WERI-Rb-1 (cell line): ENCODE measurements at regions not wholly inside any gene's neighbourhood (a gene's known extent, or its start where the extent isn't known, plus 50 kb on each side); places are given as distances from the start of the nearest gene placed in this dataset.

Experiments
- DNase-seq: peaks from one replicate; pipeline ENCODE4 v3.0.0-alpha.2; 2020
- H3K27ac ChIP-seq: fragments of 250-450 bp; sonication (Bioruptor Pico); 2 replicates; pipeline ENCODE4 v1.5.1; 2020; ENCODE audit warnings: mild to moderate bottlenecking, moderate library complexity
- H3K27me3 ChIP-seq: fragments of 250-450 bp; sonication (Bioruptor Pico); 2 replicates; pipeline ENCODE4 v1.5.1; 2021; ENCODE audit warnings: mild to moderate bottlenecking, low read depth, moderate library complexity; ENCODE audit not compliant: insufficient read depth, severe bottlenecking
- H3K36me3 ChIP-seq: fragments of 250-450 bp; sonication (Bioruptor Pico); 2 replicates; pipeline ENCODE4 v1.5.1; 2020; ENCODE audit warnings: mild to moderate bottlenecking, moderate library complexity
- H3K4me3 ChIP-seq: 2 replicates; pipeline ENCODE4 v1.5.1; 2011; ENCODE audit warnings: low read depth, mild to moderate bottlenecking, control low read depth, low read length
- H3K9me3 ChIP-seq: fragments of 250-450 bp; sonication (Bioruptor Pico); 2 replicates; pipeline ENCODE4 v1.5.1; 2021; ENCODE audit warnings: mild to moderate bottlenecking, moderate library complexity; ENCODE audit not compliant: severe bottlenecking
- TF ChIP-seq, protein P1 (sequence below): IDR thresholded peaks from 2 replicates; pipeline ENCODE4 v1.5.1; 2011; ENCODE audit warnings: low read depth, mild to moderate bottlenecking, control low read depth, inconsistent platforms, low read length

DNA sequence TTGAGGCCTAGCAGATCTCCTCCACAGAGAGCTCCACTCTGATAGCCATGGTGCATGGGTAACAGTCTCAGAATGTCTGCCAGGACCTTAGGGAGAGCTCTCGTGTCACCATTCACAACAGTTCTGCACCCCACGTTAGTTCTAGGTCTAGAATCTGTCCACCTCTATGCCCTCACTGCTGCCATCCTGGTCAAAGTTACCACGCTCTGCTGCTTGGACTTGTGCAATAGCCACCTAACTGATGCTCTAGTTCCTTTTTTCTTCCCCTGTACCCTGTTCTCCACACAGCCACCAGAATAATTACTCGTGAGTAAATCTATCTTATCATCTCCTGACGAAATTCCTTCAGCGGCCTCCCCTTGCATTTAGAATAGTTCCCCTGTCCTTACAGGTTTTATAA lies 268.8 kb upstream of the GATB start:
- TF ChIP-seq, protein P1, sequence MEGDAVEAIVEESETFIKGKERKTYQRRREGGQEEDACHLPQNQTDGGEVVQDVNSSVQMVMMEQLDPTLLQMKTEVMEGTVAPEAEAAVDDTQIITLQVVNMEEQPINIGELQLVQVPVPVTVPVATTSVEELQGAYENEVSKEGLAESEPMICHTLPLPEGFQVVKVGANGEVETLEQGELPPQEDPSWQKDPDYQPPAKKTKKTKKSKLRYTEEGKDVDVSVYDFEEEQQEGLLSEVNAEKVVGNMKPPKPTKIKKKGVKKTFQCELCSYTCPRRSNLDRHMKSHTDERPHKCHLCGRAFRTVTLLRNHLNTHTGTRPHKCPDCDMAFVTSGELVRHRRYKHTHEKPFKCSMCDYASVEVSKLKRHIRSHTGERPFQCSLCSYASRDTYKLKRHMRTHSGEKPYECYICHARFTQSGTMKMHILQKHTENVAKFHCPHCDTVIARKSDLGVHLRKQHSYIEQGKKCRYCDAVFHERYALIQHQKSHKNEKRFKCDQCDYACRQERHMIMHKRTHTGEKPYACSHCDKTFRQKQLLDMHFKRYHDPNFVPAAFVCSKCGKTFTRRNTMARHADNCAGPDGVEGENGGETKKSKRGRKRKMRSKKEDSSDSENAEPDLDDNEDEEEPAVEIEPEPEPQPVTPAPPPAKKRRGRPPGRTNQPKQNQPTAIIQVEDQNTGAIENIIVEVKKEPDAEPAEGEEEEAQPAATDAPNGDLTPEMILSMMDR, result no peak
- H3K36me3 ChIP-seq, result no peaks in the 10 kb centered on the region
- H3K9me3 ChIP-seq, result no peaks in the 10 kb centered on the region
- no peak overlapping the region for H3K4me3 ChIP-seq
- DNase-seq, result no peak
- H3K27ac ChIP-seq, result no peak overlapping the region
- peaks cover 82% of the 10 kb centered on the region for H3K27me3 ChIP-seq

DNA sequence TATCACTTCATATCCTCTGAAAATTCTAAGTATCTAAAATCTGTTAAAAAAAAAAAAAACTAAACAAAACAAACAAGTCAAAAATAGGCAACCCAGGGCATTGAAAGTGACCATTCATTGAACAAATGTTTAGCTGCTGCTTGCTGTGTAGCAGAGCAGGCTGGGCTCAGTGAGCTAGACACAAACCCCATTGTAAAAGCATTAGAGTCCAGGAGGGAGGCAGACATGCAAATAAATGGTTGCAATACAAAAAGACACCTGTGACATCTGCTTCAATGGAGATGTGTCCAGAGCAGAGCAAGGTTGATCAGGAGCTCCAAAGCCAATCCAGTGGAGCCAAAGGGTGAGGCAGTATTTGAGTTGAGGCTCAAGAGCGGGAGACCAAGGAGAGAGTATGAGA lies 267.3 kb upstream of the GATB start:
- Histone ChIP-seq H3K36me3 (no peaks in the 10 kb centered on the region), H3K27me3 (peaks cover 81% of the 10 kb centered on the region), H3K27ac (no peak overlapping the region), H3K9me3 (no peaks in the 10 kb centered on the region), H3K4me3 (no peak overlapping the region)
- DNase-seq, result no peak
- TF ChIP-seq, protein P1, result no peak

DNA sequence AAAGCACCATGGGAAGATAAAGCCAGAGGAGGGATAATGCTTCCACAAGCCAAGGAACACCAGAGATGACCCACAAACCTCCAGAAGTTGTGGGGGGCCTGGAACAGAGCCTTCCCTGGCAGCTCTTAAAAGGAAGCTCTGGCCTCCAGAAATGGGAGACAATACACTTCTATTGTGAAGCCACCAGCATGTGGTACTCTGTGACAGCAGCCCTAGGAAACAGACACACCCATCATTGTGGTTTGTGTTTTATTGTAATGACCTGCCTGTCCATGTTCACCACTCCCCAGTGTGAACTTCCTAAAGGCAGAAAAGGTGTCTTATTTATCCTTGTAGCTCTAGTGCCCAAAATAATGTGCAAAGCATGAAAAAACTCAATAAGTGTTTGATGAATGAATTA lies 264.1 kb upstream of the GATB start:
- H3K27me3 ChIP-seq, result peaks cover 85% of the 10 kb centered on the region
- no peak overlapping the region for H3K4me3 ChIP-seq
- TF ChIP-seq, protein P1, result no peak
- no peaks in the 10 kb centered on the region for H3K9me3 ChIP-seq
- no peak for DNase-seq
- H3K27ac ChIP-seq, result no peak overlapping the region
- H3K36me3 ChIP-seq, result no peaks in the 10 kb centered on the region

DNA sequence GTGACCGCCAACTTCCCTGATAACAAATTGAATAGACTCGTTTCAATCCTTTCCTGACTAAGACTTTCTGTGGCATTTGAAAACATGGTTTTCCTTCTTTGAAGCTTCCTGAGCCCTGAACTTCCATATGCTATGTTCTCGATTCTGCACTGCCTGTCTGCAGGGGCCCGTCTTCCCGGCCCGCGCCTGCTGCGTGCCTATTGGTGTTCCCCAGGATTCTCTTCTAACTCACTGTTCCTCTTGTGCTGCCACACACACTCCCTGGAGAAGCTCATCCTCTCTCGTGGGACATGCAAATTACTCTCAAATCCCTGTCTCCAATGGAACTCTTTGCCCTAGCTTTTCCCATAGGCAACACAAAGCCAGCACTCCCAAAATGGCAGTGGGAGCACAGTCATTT lies 262.9 kb upstream of the GATB start:
- TF ChIP-seq, protein P1, result no peak
- Histone ChIP-seq H3K4me3 (no peak overlapping the region), H3K36me3 (no peaks in the 10 kb centered on the region), H3K27me3 (peaks cover 83% of the 10 kb centered on the region), H3K9me3 (no peaks in the 10 kb centered on the region), H3K27ac (no peak overlapping the region)
- DNase-seq, result no peak

DNA sequence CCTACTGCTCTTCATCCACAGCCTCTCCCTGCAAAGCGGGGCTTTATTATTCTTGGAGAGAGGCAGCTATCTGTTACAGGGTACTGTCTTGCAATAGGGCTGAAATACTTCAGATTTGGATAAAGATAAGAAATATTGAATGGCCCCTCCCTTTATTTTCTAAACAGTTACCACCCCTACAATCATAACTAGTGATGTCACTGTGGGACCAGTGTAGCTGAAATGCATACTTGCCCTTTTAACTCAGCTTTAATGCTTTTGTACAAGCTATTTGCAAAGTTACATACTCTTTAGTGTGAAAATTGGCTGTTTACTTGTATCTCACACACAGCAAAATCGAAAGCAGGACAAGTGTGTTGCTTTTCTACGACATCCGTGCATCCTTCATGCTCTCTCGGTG lies 261.7 kb upstream of the GATB start:
- no peak overlapping the region for H3K27ac ChIP-seq

DNA sequence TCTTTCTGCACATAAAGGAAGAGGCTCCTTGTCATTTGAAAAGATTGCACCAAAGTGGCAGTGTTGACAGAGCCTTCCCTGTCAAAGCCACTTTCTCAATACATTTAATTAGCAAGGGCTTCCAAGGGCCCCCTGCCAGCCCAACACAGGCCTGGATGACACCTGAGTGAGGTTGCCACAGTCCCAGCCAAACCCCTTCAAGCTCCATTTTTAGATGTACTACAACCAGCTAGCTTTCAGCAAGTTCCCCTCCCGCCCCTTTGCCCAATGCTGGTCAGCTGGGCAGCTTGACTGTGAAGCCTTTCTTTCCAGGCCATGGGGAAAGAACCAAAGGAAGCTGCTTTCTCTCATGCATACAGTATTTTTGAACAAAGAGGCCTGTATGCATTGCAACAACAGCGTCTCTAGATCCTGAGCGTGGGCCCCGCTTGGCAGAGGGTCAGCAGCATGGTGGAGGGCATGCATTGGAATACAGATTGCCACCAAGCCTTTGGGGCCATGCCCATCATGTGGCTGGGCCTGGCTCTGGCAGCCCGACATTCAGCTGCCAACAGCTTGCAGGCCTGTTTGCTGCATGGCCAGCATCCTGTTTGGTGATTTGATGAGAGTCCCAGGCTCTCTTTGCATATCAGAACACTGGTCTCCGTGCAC lies 261.1 kb upstream of the GATB start:
- H3K27ac ChIP-seq, result no peak overlapping the region
- no peak for DNase-seq
- TF ChIP-seq, protein P1, result no peak
- H3K9me3 ChIP-seq, result no peaks in the 10 kb centered on the region
- peaks cover 86% of the 10 kb centered on the region for H3K27me3 ChIP-seq
- H3K36me3 ChIP-seq, result no peaks in the 10 kb centered on the region
- no peak overlapping the region for H3K4me3 ChIP-seq

More for the DNA sequence above, 261.7 kb upstream of the GATB start:
- DNase-seq, result no peak
- TF ChIP-seq, protein P1, result no peak
- no peaks in the 10 kb centered on the region for H3K36me3 ChIP-seq
- H3K27me3 ChIP-seq, result peaks cover 86% of the 10 kb centered on the region
- H3K9me3 ChIP-seq, result no peaks in the 10 kb centered on the region
- H3K4me3 ChIP-seq, result no peak overlapping the region
